ENCODE measurements at regions not wholly inside any gene's neighbourhood (a gene's known extent, or its start where the extent isn't known, plus 50 kb on each side); places are given as distances from the start of the nearest gene placed in this dataset.

DNA sequence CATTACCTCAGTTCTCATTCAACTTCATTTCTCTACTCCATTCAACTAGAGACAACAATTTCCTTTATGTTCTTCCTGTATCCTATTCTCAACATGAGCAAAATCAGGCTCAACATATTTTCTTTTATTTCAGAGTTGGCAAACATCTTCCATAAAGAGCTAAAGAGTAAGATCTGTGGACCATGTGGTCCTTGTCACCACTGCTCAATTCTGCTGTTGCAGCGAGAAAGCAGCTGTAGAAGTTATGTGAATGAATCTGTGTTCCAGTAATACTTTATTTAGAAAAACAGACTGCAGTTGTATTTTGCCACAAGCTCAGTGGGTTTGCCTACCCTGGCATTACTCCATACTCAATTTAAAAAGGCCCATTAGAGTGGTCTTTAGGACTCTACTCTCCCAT is 2057.3 kb downstream of the ARAP2 start:
- TF ChIP-seq, protein P1, sequence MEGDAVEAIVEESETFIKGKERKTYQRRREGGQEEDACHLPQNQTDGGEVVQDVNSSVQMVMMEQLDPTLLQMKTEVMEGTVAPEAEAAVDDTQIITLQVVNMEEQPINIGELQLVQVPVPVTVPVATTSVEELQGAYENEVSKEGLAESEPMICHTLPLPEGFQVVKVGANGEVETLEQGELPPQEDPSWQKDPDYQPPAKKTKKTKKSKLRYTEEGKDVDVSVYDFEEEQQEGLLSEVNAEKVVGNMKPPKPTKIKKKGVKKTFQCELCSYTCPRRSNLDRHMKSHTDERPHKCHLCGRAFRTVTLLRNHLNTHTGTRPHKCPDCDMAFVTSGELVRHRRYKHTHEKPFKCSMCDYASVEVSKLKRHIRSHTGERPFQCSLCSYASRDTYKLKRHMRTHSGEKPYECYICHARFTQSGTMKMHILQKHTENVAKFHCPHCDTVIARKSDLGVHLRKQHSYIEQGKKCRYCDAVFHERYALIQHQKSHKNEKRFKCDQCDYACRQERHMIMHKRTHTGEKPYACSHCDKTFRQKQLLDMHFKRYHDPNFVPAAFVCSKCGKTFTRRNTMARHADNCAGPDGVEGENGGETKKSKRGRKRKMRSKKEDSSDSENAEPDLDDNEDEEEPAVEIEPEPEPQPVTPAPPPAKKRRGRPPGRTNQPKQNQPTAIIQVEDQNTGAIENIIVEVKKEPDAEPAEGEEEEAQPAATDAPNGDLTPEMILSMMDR (IDR thresholded peaks at IDR 0.05) = no peak
- no peak for TF ChIP-seq POLR2AphosphoS5 (IDR thresholded peaks at IDR 0.05)
